ENCODE measurements at regions not wholly inside any gene's neighbourhood (a gene's known extent, or its start where the extent isn't known, plus 50 kb on each side); places are given as distances from the start of the nearest gene placed in this dataset.

DNA sequence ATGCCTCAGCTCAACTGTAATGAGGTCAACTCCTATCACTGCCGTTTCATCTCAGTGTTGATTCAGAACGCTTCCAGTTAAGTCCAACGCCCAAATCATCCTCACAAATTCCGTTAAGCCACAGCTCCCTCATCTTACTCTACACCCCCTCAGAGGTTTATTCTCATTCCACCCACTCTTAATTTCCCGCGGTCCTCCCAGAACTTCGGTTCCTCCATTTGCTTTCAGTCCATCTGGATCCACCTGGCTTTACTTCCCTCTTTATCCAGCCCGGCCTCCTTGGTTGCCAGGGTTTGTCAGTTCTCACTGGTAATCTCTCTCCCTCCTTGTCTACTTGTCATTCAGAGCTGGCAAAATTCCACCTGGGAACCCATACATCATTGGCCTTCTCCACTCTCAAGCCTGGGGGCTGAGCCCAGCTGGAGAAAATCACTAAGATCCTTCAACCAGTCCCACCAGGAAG is 51.3 kb upstream of the RUNX1 start:
- no peaks in the 10 kb centered on the region; the same call in 1 of the 2 replicates for H3K27me3 Mint-ChIP-seq (ENCODE audit: low read depth)
- H3K27ac Mint-ChIP-seq = no peak overlapping the region

More for the DNA sequence above, 51.3 kb upstream of the RUNX1 start:
- no peak overlapping the region for H4K5ac ChIP-seq (ENCODE audit: insufficient read length, low read depth, low read length)
- no peak overlapping the region for H3K9ac ChIP-seq (ENCODE audit: extremely low read depth, insufficient read length, low read length)
- H3K23me2 ChIP-seq (ENCODE audit: insufficient read length, low read depth, low read length, poor library complexity, severe bottlenecking) = no peaks in the 10 kb centered on the region
- TF ChIP-seq, protein P1, sequence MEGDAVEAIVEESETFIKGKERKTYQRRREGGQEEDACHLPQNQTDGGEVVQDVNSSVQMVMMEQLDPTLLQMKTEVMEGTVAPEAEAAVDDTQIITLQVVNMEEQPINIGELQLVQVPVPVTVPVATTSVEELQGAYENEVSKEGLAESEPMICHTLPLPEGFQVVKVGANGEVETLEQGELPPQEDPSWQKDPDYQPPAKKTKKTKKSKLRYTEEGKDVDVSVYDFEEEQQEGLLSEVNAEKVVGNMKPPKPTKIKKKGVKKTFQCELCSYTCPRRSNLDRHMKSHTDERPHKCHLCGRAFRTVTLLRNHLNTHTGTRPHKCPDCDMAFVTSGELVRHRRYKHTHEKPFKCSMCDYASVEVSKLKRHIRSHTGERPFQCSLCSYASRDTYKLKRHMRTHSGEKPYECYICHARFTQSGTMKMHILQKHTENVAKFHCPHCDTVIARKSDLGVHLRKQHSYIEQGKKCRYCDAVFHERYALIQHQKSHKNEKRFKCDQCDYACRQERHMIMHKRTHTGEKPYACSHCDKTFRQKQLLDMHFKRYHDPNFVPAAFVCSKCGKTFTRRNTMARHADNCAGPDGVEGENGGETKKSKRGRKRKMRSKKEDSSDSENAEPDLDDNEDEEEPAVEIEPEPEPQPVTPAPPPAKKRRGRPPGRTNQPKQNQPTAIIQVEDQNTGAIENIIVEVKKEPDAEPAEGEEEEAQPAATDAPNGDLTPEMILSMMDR (conservative IDR thresholded peaks at IDR 0.05) = no peak
- Mint-ChIP-seq H3K9me3 (no peaks in the 10 kb centered on the region), H3K4me3 (no peak overlapping the region), H3K4me1 (no peaks in the 10 kb centered on the region), H3K36me3 (ENCODE audit: insufficient read depth in 1 of 3, low read depth in 3 of 3) (no peaks in the 10 kb centered on the region)
- no peak overlapping the region for H3K23ac ChIP-seq (ENCODE audit: insufficient read length, low read depth, low read length)
- DNase-seq = no peak
- no peaks in the 10 kb centered on the region for H3K4me1 ChIP-seq (ENCODE audit: insufficient read depth, low read length)
- no CpG with 5 or more reads among the region's 8 CpGs for WGBS (ENCODE audit: extremely low coverage, insufficient read length, low lambda C conversion rate)
- H3K27ac ChIP-seq (ENCODE audit: insufficient read length, low read depth, low read length) = no peak overlapping the region
- H3T11ph ChIP-seq (ENCODE audit: low read length) = no peak overlapping the region
- H3K9me3 ChIP-seq (ENCODE audit: control insufficient read depth, low read depth, low read length) = no peaks in the 10 kb centered on the region
- H3K4ac ChIP-seq (ENCODE audit: low read depth, low read length) = no peak overlapping the region
- no peaks in the 10 kb centered on the region for H3K79me2 ChIP-seq (ENCODE audit: insufficient read depth, low read length)
- H3K18ac ChIP-seq (ENCODE audit: insufficient read length, low read depth, low read length) = no peak overlapping the region
- H3K56ac ChIP-seq (ENCODE audit: insufficient read length, low read depth, low read length) = no peak overlapping the region
- no peak overlapping the region for H2BK12ac ChIP-seq (ENCODE audit: insufficient read length, low read depth, low read length)
- H3K79me1 ChIP-seq (ENCODE audit: insufficient read depth, low read depth, low read length, poor library complexity, severe bottlenecking) = no peaks in the 10 kb centered on the region
- H2BK15ac ChIP-seq (ENCODE audit: low read depth, low read length) = no peak overlapping the region
- no peak overlapping the region for H4K91ac ChIP-seq (ENCODE audit: insufficient read length, low read depth, low read length)
- no peak overlapping the region for H4K8ac ChIP-seq (replicated peaks; ENCODE audit: insufficient read length, low read depth, low read length)
- H3K4me2 ChIP-seq (ENCODE audit: insufficient read depth, insufficient read length, low read length) = no peak overlapping the region
- no peaks in the 10 kb centered on the region for H3K27me3 ChIP-seq (ENCODE audit: insufficient read depth, low read length)
- H4K20me1 ChIP-seq (ENCODE audit: control insufficient read depth, insufficient read depth, insufficient read length) = no peaks in the 10 kb centered on the region
- H2BK20ac ChIP-seq (ENCODE audit: low read depth, low read length, poor library complexity, severe bottlenecking) = no peak overlapping the region
- H2AFZ ChIP-seq (ENCODE audit: low read length) = no peak overlapping the region
- H2BK120ac ChIP-seq (ENCODE audit: low read depth, low read length, poor library complexity, severe bottlenecking) = no peak overlapping the region
- no peak overlapping the region for H2AK5ac ChIP-seq (ENCODE audit: insufficient read length, low read length)
- H3K14ac ChIP-seq (ENCODE audit: insufficient read depth, low read length) = no peak overlapping the region
- no peak overlapping the region for H2BK5ac ChIP-seq (ENCODE audit: insufficient read length, low read length)

All from H9 (cell line).